ENCODE measurements at regions not wholly inside any gene's neighbourhood (a gene's known extent, or its start where the extent isn't known, plus 50 kb on each side); places are given as distances from the start of the nearest gene placed in this dataset.
"Not testable (repeated sequence)": the region's sequence is repeated elsewhere in the genome, so short reads cannot be mapped to it uniquely, and the experiment has no call there.

DNA sequence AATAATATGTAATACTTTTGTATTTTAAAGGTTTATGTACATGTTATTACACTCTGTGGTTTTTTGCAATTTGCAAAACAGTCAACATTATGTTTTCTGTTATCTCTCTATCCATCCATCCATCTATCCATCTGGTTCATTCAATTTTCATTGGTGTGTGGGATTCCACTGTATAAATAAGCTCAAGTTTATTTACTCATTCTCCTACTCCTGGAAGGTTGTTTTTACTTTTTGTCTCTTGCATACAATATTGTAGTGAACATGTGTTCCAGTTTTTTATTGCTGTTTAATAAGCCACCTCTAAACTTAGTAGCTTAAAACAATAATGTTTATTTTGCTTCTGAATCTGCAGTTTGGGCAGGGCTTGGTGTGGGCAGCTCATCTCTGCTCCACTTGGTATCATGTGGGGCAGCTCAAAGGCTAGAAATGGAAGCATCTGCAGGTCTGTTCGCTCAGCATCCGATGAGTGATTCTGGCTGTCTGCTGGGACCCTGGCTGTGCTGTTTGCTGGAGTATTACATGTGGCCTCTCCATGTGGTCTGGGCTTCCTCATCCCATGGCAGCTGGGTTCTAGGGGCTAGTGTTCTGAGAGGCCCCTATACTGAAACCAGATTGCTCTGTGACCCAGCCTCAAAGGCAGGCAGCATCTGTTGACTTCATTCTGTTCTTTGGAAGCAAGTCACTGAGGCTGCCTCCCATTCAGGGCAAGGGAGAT lies 98.8 kb downstream of the SLC25A47 start:
- DNase-seq (ENCODE audit: low spot score): no peak

DNA sequence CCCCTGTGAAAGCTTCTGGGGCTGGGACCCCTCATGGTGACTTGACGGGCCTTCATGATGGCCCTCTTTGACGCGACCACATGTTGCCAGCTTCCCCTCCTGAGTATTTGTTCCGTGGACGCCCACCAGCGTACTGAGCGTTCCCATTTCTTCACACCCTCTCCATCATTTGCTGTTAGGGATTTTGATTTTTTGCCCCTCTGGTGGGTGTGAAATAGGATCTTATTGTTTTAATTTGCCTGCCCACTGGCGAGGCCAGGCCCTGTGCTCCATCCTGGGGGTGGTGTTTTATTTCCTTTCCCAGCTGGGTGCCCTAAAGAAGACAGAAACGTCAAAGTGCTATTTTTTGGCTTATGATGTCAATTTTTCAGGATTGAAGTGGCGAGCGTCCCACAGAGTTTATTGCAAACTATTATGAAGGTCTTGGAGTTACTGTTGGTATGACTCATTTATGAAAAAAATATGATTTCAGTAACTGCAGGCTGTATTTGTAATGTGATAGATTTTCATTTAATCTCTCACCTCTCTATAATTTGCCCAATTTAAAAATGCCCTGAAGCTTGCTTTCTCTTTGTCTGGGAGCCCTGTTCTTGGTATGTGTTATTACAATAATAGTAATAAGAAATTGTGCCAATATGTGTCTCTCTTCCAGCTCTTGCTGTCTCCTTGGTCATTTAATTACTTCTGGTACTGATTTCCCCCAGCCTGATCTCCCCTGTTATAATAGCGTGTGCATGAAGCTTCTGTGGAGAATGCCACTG lies 99.6 kb downstream of the SLC25A47 start:
- DNase-seq (ENCODE audit: low spot score): no peak

DNA sequence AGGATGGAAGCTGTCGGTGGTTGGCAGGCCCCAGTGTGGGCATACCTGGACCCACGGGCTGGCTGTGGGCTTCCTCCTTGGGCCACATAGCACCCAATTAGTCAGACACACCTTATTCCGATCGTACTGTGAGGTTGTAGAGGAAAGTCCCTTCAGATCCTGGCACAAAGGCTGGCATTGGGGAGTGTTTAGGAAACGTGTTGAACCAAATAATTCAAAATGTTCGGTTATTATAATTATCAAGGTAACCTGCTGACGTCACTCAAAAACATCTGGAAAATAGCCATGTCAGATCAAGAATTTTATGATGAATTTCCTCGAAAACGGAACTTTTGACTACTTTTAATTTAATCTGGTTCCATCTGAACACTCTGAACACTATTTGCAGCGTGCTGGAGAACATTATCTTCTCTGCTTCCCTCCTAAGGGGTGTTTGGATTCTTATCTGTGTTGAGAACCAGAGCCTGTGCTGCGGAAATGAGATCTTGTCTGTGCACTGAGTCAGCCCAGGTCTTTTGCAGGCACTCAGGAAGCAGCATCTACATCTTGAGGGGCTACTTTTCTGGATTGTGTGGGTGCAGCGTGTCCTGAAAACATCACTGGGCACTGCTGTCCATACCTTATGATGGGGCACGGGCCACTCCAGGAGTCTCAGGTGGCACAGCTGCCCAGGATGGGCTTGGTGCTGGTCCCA lies 100.3 kb downstream of the SLC25A47 start:
- DNase-seq (ENCODE audit: low spot score): no peak

DNA sequence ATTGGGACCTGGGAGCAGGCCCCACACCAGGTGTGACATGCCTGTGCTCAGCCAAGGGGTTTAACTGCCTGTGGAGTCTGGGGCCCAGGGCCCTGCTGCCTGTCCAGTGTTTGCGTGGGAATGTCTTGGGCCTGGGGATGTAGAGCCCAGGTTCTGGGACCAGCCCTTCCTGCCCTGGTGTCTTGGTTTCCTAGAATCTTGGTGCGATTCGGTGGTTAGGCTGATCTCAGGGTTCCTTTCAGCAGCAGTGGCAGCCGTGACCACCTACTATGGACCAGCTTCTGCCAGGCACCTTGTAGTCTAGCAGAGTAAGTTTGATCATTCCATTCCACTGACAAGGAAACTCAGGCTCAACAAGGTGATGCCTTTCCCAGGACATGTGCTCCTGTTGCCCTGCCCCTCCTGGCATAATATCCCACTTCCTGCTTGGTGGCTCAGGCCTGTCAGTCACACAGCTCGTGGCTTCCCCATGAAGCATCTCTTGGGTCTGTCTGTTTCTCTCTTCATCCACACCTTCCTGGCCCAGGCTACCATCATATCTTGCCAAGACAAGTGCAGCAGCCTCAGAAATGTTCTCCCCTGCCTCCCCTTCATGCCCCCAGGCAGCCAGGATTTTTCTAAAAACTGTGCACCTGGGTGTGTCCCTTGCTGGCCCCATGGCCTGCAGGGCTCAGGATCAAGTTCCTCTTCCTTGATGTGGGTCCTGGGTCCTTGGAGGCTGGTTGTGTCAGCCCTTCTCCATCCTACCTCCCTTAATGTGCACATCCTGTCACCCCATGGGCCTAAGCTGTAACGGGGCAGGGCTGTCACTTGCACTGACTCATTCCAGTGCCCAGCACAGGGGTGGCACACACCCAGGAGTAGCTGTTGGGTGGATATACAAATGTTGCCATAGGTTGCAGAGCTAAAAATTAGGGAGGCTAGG lies 101.6 kb downstream of the SLC25A47 start:
- DNase-seq (ENCODE audit: low spot score): no peak

DNA sequence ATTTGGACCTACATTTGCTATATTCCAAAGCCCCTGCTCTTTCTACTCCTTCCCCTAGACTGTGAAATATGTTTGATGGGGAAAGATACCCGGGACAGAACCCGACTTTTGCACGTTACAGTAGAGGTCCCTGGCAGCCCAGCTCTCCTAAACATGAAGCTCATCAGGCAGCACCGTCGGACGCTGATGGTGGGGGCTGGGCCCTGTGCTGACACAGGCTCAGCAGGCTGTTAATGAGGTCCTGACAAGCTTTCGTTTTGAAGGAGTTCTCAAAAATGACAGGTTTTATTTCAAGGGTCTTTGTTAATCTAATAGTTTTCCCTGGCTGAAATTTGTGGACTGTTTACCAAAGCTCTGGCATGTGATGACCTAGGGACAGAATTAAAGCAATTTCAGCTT lies 102.3 kb downstream of the SLC25A47 start:
- no peak for DNase-seq (ENCODE audit: low spot score)

DNA sequence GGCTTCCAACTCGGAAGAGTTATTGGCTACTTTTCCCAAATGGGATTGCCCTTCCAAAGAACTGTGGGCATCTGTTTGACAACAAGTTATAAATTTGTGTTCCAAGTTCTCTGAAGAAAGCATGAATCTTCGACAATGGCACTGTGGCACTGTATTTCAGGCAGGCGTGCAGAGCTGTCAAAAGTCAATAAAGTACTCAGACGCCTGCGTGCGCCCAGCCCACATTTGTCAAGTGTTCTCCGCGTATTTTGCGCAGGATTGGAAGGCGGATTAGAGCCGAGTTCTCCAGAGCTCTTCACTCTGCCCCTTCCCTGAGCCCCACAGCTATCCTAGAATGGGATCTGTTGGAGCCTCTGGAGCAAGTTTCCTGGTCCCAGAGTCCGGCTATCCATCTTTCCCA lies 103.2 kb downstream of the SLC25A47 start:
- DNase-seq (ENCODE audit: low spot score): no peak

DNA sequence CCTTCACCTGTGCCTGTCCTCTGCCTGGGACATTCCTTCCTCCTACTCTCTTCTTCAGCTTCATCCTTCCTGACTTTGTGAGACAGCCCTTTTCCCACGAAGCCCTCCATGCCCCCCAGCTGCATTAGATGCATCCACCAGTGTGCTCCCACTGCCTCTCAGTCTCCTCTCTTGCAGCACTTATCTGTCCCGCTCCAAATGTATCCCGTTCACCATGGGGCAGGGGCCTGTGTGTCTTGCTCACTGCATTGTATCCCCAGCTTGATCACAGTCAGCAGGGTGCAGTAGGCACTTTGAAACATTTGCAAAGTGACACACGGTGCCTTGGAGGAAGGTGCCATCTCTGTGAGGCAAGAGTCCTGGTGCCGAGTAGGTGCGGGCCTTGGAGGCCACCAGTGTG lies 104.0 kb downstream of the SLC25A47 start:
- no peak for DNase-seq (ENCODE audit: low spot score)

DNA sequence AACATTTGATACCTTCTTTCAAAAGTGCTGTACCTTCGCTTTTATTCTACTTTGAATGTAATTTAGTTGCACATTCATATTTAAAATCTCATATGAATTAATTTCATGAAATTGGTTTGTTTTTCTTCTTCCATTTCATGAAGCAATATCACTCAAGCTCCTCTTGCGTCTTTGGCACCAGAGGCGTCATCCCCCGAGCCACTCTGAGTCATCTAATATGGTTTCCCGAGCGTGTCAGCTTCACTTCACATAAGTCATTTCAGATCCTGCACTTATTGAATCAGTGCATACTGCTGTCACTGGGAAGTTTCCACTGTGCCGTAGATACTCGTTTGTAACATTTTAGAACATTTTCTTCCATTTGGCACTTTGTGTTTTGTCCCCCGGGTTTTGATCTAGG lies 105.6 kb downstream of the SLC25A47 start:
- no peak for DNase-seq (ENCODE audit: low spot score)

DNA sequence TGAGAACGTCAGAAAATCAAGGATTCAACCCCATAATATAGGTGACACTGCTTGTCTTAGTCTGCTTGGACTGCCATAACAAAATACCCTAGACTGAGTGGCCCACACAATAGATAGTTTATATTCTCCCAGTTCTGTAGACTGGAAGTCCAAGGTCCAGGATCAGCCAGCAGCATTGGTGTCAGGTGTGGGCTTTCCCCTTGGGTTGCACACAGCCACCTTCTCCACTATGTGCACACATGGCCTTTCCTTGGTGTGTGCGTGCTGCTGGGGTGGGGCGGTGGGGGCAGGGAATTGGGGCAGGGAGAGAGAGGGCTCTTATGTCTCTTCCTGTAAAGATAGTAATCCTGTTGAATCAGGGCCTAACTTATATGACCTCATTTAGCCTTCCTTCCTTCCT lies 106.4 kb downstream of the SLC25A47 start:
- no peak for DNase-seq (ENCODE audit: low spot score)

DNA sequence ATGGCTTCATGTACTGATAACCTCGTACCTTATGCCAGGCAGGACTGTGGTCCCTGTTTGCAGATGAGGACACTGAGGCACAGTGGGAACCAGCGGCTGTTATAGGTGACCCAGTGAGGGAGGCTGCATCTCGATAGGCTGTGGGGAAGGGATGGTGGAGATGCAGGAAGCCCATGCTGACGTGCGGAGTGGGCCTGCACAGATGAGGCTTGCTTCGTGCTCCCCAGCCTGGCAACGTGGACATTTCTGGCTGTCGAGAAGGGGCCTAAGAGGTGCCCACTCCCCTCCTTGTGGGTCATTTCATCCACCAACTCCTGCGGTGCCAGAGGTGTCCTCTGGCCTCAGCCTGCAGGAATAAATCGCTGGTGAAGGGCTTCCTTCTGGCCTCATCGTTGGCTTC lies 107.4 kb downstream of the SLC25A47 start:
- DNase-seq (ENCODE audit: low spot score): no peak

DNA sequence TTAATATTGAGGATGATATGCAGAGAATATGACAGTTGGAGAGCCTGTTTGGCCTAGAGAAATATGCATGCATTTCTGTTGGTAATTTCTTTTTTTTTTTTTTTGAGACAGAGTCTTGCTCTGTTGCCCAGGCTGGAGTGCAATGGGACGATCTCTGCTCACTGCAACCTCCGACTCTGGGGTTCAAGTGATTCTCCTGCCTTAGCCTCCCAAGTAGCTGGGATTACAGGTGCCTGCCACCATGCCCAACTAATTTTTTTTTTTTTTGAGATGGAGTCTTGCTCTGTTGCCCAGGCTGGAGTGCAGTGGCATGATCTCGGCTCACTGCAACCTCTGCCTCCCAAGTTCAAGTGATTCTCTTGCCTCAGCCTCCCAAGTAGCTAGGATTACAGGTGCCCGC lies 108.3 kb downstream of the SLC25A47 start:
- not testable (repeated sequence) for DNase-seq (ENCODE audit: low spot score)

DNA sequence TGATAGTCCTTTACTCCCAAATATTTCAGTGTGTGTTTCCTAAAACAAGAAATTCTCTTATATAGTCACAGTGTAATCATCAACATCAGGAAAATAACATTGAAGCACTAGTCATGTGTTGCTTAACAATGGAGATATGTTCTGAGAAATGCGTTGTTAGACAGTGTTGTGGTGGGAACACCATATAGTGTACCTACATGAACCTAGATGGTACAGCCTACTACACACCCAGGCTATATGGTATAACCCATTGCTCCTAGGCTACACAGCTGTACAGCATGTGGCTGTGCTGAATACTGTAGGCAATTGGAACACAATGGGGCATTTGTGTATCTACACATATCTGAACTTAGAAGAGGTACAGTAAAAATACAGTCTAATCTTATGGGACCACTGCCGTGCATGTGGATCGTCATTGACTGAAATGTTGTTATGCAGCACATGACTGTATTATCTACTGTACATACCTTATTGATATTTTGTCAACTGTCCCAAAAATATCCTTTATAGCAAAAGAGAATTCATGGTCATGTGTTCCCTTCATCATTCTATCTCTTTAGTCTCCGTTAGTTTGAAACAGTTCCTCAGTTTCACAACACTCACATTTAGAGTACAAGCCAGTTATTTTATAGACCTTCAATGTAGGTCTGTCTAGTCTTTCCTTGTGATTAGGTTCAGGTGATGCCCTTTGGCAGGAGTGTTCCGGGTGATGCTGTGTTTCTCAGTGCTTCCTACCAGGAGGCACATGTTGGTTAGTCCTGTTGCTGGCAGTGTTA lies 109.7 kb downstream of the SLC25A47 start:
- no peak for DNase-seq (ENCODE audit: low spot score)

DNA sequence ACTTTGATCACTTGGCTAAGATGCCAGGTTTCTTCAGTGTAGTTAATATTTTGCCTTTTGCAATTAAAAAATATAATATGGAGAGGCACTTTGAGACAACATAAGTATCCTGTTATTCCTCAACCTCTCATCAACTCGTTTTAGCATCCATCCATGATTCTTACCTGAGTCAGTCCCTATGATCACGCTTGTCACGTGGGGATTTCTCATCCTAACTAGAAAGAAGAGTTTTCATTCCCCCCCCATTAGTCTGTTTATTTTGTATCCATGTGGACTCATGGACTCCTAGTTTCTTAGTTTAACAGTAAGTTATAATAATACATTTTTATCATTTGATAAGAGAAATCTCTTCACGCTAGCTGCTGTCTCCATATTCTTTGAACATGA lies 110.3 kb downstream of the SLC25A47 start:
- no peak for DNase-seq (ENCODE audit: low spot score)

DNA sequence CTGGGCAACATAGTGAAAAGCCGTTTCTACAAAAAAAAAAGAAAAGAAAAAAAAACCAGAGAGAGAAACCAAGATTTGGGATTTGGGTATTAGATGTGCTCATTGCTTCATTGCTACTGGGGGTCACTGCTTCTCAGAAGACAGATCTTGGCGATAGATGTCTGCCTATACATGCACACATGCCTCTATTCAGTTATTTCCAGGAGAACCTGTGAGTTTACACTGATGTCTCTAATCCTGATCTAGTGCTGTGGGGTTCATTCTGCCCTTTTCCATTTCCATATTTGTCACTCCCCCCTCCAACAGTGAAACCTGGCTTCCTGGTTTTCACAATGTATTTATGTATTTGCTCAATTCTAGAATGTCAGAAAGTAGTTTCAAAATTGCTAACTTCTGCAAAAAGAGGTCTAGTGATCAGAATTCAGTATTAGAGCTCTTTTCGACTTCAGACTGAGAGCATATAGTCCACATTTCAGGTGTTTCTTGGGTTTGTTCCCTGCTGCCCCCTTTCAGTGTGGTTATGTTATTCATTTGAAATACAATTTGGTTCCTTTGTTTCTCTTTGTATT lies 111.0 kb downstream of the SLC25A47 start:
- no peak for DNase-seq (ENCODE audit: low spot score)

DNA sequence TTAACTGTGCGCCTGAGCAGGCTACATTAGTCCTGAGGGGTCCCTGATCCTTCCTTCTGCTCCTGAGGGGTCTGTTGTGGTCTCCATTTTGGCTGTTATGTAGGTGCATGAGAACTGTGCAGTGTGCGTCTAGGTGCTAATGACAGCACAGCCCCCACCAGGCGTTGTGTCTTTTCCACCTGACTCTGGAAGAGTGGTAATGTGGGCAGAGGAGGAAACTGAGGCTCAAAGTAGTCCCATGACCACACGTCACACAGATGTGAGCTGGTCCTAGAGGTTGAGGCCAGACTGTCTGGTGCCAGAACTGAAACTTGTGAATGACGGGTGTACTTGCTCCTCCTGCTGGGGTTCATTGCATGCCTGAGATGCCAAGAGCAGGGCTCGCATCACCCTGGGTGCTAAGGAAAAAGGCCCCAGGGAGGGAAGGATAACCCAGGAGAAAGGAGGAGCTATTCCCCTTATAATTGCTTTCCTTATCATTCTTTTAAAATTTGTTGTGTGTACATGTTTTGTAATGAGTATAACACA lies 111.8 kb downstream of the SLC25A47 start:
- DNase-seq (ENCODE audit: low spot score): no peak

DNA sequence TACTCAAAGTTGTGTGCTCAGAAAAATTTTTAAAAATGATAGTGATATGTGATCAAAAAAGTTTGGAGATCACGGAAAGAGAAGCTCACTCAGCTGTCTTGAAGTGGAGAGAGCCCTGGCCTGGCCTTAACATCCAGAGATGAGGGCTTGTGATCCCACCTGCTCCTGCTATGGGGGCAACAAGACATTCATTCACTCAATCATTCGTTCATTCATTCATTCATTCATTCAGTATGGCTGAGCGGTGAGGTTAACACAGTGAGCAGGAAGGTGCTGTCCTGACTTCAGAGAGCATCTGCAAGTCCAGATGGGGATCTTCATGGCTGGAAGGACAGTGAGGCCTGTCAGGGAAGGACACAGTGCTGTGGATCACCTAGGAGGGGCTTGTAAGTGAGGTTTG lies 112.3 kb downstream of the SLC25A47 start:
- DNase-seq (ENCODE audit: low spot score): no peak

DNA sequence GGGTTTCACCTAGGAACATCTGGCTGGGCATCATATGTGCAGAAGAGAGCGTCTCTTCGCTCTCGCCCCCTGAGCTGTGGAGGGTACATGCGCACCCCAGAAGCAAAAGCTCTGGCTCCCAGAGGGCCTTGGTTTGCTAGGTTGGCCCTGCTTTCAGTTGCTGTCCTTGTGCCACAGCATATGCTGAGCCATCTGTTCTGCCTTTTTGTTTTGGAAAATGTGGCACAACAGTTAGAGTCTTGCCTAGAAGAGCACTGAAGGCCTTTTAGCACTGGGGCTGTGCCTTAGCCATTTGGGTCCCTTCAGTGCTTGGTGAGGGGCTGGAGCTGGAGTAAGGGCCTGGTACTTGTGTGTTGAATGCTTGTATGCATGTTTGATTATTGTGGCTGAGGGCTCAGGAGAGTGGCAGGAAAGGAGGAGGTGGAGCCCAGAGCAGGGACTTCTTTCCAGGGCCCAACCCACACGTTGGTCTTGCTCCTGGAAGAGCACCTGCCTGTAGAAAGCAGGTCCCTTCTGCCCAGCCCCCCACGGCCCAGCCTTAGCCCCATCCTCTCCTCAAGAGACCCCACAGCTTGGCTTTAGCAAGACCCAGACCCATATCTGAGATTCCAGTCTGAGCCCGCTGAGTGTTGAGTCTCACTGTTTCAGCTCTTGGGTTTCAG lies 113.7 kb downstream of the SLC25A47 start:
- DNase-seq (ENCODE audit: low spot score): no peak

DNA sequence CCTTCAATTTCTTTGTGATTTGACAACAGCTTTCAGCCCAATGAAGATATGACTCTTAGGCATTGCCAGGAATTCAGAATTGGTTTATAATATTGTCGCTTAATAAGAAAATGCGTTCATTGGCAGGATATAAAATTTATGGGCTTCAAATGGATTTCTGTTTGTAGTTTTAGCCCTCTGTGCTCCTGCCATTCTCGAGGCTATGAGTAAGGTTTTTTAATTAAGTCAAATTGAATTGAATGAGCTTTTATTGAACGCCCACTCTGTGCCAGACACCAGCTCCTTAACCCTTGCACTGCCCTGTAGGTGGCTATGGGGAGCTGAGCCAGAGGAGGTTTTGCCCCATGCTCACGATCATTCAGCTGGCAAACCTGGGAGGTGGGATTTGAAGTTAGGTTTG lies 115.1 kb downstream of the SLC25A47 start:
- no peak for DNase-seq (ENCODE audit: low spot score)

DNA sequence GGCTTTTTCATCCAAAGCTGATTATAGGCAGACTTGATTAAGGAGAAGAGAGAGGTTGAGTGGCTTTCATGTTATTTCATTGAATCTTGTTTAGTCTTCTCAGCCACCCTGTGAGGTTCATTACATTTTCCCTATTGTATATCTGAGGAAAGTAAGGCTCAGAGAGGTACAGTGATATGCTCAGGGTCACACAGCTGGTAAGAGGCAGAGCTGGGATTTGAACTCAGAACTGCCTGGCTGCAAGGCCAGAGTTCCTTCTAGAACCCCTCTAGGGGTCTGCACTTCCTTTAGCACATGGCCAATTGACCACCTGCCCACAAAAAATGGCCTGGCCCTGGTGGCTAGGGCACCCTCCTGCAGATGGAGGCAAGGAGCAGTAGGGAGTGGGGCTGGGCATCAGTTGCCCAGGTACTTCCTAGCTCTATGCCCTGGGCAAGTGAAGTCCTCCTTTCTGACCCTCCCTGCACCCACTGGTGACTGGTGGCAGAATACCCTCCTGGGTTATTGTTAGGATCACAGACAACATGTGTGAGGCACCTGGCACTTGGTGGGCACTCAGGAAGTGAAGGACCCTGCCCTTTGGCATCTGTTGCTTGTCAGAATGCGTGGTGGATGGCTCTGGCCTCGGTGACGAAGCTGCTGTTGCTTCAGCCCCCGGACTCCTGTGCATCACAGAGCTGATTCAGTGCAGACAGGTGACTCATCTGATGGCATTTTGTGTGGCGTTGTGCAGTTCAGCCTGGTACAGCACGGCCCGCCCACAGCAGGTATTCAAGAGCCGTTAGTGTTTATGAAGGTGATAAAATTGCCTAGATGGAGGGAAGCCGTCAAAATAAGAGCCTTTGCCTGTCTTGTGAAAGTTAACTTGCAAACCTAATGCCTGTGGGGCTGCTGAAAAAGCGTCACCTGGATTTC lies 115.8 kb downstream of the SLC25A47 start:
- DNase-seq (ENCODE audit: low spot score): no peak
